Glomerular visceral epithelial cell (primary cell): ENCODE measurements at regions not wholly inside any gene's neighbourhood (a gene's known extent, or its start where the extent isn't known, plus 50 kb on each side); places are given as distances from the start of the nearest gene placed in this dataset.

Experiments
- DNase-seq: peaks from one replicate; pipeline ENCODE4 v3.0.0-alpha.2; 2016; ENCODE audit errors: extremely low spot score

GRCh38 chr15:81529481-81529880 lies 155.5 kb upstream of the TMC3 start:
- DNase-seq = no peak

DNA sequence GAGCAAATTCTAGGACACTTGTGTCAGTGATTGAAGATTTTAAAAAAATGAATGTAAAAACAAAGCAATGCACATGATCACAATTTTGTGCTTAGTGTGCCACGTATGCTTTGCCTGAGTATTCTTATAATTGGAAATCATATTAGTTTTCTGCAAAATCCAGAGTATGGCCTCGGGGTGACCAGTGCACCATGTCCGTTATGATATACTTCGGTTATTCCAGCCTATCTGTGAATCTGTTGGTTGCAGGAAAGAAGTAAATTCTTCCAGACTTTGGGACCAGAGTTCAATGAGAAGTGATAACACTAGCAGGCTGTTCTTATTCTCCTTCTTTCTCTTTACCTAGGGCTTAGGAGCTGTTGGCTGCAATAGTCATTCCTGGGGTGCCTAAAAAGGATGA lies 152.0 kb upstream of the TMC3 start:
- DNase-seq = no peak

- no peak for DNase-seq
Measured at GRCh38 chr15:81524496-81524895, 150.5 kb upstream of the TMC3 start.

DNA sequence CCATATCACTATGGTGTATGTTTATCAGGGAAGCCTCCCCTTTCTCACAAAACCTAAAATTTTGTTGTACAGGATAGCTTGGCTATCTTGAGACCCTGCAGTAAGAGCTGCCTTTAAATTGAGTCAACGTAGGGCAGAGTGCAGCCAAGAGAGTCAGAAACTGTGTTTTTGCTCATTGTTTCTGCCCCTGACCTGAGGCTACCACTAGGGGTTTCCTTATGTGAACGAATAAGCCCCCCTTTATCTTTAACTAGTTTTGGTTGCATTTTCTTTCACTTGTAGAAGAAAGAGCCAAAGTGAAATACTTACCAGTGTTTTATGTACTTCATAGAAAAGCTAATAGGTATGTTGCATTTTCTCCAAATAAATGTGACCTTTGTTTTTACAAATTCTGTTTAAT lies 149.9 kb upstream of the TMC3 start:
- DNase-seq = no peak

DNA sequence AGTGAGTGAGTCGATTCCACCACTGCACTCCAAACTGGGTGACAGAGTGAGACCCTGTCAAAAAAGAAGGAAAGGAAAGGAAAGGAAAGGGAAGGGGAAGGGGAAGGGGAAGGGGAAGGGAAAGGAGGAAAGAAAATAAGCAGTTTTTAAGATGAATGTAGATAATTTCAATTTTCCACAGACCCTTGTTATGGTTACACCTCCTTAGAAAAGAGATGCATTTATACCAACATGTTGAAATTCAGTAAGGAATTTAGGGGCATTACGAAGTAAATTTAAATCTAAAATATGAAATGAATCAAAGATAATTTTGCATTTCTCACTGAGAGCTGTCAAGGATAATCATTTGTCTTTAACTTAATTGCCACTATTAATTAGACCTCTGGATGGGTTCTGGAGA lies 146.5 kb upstream of the TMC3 start:
- DNase-seq = no peak

GRCh38 chr15:81516461-81516860 lies 142.4 kb upstream of the TMC3 start:
- DNase-seq = no peak

DNA sequence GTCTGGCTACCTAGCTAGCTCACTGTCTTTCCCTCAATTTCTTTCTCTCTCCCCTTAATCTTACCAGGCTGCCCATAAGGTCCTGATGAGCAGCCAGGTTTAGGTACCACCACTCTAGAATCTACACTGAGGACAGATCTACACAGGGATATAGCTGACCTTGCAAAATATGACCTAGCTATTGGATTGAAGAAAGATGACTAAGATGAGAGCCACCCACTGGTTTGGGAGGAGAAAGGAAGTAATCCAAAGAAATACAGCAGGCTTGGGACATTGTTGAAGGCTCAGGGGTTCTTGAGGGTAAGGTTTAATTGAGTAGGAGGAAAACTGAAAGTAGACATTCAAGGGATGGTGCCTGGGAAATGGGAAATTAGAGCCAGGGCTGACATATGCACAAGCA lies 142.0 kb upstream of the TMC3 start:
- DNase-seq = no peak

DNA sequence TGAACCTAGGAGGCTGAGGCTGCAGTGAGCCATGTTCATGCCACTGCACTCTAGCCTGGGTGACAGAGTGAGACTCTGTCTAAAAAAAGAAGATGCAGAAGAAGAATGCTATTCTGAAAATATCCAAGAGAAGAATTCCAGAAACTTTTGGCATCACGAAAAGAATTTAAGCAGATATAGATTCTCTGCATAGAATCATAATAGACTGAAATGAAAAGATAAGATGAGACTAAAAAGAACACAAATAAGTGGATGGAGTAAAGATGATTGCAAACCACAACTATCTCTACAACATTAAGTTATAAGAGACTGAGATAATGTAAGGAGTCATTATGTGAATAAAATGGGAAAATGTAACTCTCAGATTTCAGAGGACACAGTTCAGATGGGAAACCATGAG lies 140.7 kb upstream of the TMC3 start:
- no peak for DNase-seq

GRCh38 chr15:81511138-81511537 lies 137.1 kb upstream of the TMC3 start:
- DNase-seq = no peak

- no peak for DNase-seq
Measured at GRCh38 chr15:81507831-81508230, 133.8 kb upstream of the TMC3 start.

GRCh38 chr15:81506936-81507335 lies 132.9 kb upstream of the TMC3 start:
- DNase-seq = no peak

- no peak for DNase-seq
Measured at GRCh38 chr15:81506071-81506470, 132.1 kb upstream of the TMC3 start.

GRCh38 chr15:81504170-81504905 lies 130.3 kb upstream of the TMC3 start:
- DNase-seq = no peak

- no peak for DNase-seq
Measured at GRCh38 chr15:81502439-81502838, 128.4 kb upstream of the TMC3 start.

GRCh38 chr15:81500081-81500480 lies 126.1 kb upstream of the TMC3 start:
- no peak for DNase-seq

GRCh38 chr15:81498294-81498693 lies 124.3 kb upstream of the TMC3 start:
- DNase-seq = no peak

GRCh38 chr15:81497238-81497637 lies 123.2 kb upstream of the TMC3 start:
- DNase-seq = no peak

- DNase-seq = no peak
Measured at GRCh38 chr15:81495780-81496467, 121.9 kb upstream of the TMC3 start.

GRCh38 chr15:81492969-81493645 lies 119.1 kb upstream of the TMC3 start:
- no peak for DNase-seq

DNA sequence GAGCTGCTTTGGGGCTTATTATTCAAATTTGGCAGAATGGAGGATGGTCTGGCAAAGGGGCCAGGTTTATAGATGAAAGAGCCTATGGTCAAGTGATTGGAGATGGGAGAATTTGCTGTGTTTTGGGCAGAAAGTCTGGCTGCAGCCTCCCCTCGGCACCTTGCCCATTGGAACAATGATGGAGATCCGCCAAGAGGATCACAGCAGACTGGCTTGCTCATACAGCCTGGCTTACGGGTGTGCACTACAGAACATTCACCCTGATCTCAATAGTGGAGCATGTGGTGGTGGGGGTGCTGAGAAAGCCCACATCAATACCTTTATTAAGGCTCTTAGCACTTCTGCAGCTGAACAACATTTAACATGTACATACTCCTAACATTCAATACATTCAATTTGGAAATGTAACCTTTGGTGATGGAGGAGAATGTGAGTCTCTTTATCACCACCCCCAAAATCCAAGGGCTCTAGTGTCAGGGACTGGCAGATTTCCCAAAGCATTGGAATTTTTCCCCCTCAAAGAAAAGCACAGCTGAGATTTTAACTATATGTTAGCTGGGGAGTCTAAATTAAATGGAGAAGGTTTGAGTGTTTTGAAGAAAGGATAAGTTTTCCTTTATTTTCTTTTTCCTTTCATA lies 118.4 kb upstream of the TMC3 start:
- no peak for DNase-seq

DNA sequence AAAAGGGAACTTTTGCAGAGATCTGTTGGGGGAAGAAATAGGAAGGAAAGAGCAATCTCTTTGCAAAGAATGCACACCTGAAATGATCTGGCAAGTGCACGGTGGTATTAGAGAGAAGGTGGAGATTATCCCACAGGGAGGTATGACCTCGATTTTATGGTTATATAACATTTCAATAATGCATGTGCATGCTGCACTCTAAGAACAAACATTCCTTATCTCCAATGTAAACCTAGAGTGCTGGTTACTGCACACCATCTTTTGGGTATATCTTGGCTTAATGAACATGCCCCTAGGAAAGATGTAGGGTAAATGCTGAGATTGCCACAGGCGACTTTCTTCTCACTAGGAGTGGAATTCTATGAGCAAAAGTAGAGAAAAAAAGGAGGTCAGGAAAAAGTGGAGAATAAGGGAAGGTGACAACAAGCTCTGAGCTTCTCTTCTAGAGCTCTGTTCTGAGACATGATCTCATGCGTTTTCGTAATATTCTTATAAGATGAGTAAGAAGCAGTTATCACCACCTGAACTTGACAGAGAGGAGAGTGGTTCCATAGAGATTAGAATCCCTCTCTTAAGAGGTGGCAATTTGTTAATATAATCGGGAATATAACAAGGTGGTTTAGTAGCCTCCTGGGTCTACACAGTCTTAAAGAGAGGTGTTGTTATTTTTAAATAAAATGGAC lies 117.5 kb upstream of the TMC3 start:
- no peak for DNase-seq

DNA sequence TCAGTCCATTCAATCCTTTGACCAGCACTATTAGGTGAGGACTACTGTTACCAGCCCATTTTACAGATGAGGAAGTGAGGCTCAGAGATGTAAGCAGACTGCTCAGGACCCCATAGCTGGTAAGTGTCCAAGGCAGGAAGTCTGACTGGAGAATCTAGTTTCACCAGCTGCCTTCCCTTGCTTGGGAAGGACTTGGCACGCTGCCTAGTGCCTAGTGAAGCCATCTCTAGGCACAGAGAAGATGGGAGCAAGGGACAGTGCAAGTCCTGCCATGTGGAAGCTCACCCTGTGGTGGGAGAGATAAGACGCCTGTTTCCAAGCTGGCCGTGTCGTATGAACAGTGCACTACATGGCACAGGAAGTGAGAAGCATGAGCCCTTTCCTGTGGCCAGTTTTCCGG lies 111.8 kb upstream of the TMC3 start:
- no peak for DNase-seq
